GM10266 (cell line): ENCODE measurements at regions not wholly inside any gene's neighbourhood (a gene's known extent, or its start where the extent isn't known, plus 50 kb on each side); places are given as distances from the start of the nearest gene placed in this dataset.

Experiments used
- DNase-seq: peaks from one replicate; pipeline ENCODE4 v3.0.0; 2012; ENCODE audit errors: extremely low spot score
- CTCF ChIP-seq: IDR thresholded peaks from 2 replicates; pipeline ENCODE4 v1.5.1; 2012; ENCODE audit warnings: mild to moderate bottlenecking, low read depth; ENCODE audit not compliant: control insufficient read depth, insufficient read depth; ENCODE audit errors: missing control alignments

- DNase-seq: no peak
- no peak for TF ChIP-seq CTCF
These were observed 215.3 kb downstream of the BRINP2 start for GRCh38 chr1:177385760-177386698.

GRCh38 chr1:177384461-177384860, 213.7 kb downstream of the BRINP2 start:
- no peak for DNase-seq
- no peak for TF ChIP-seq CTCF

- no peak for DNase-seq
- TF ChIP-seq CTCF: no peak
These were observed 213.0 kb downstream of the BRINP2 start for GRCh38 chr1:177383715-177384114.

- DNase-seq: no peak
These were observed 207.1 kb downstream of the BRINP2 start for GRCh38 chr1:177377866-177378265.

GRCh38 chr1:177368255-177368654, 197.5 kb downstream of the BRINP2 start:
- TF ChIP-seq CTCF: no peak
- no peak for DNase-seq

More at GRCh38 chr1:177377866-177378265, 207.1 kb downstream of the BRINP2 start:
- TF ChIP-seq CTCF: no peak

GRCh38 chr1:177366091-177366490, 195.3 kb downstream of the BRINP2 start:
- no peak for DNase-seq
- no peak for TF ChIP-seq CTCF

GRCh38 chr1:177360791-177361190, 190.0 kb downstream of the BRINP2 start:
- no peak for DNase-seq
- no peak for TF ChIP-seq CTCF
